Mesendoderm (in vitro differentiated cells): ENCODE measurements at regions not wholly inside any gene's neighbourhood (a gene's known extent, or its start where the extent isn't known, plus 50 kb on each side); places are given as distances from the start of the nearest gene placed in this dataset.

Source experiments
- DNase-seq: peaks from one replicate; pipeline ENCODE4 v3.0.0; 2013
- H2AK5ac ChIP-seq: 2 replicates; pipeline ENCODE4 v1.6.1; 2013; ENCODE audit warnings: low read length, inconsistent platforms
- H2BK120ac ChIP-seq: 2 replicates; pipeline ENCODE4 v1.6.1; 2013; ENCODE audit warnings: low read depth, mild to moderate bottlenecking, low read length, moderate library complexity, mixed read lengths
- H2BK15ac ChIP-seq: replicated peaks from 2 replicates; pipeline ENCODE4 v1.6.1; 2013; ENCODE audit warnings: low read depth, mild to moderate bottlenecking, moderate library complexity
- H2BK5ac ChIP-seq: 2 replicates; pipeline ENCODE4 v1.6.1; 2013; ENCODE audit warnings: low read length, inconsistent platforms
- H3K18ac ChIP-seq: 2 replicates; pipeline ENCODE4 v1.6.1; 2013; ENCODE audit warnings: mild to moderate bottlenecking, low read length, mixed read lengths
- H3K23ac ChIP-seq: one replicate; pipeline ENCODE4 v1.6.1; 2013; ENCODE audit warnings: low read length
- H3K27ac ChIP-seq: 2 replicates; pipeline ENCODE4 v1.5.1; 2013; ENCODE audit warnings: low read depth, mild to moderate bottlenecking, inconsistent platforms, low read length, moderate library complexity
- H3K27me3 ChIP-seq: 2 replicates; pipeline ENCODE4 v1.6.1; 2013; ENCODE audit warnings: low read length, control low read depth, mild to moderate bottlenecking, inconsistent platforms; ENCODE audit not compliant: insufficient read depth, poor library complexity
- H3K36me3 ChIP-seq: 2 replicates; pipeline ENCODE4 v1.6.1; 2013; ENCODE audit warnings: low read length, inconsistent platforms; ENCODE audit not compliant: control insufficient read depth, insufficient read depth
- H3K4ac ChIP-seq: one replicate; pipeline ENCODE4 v1.6.1; 2013; ENCODE audit warnings: low read depth, mild to moderate bottlenecking, low read length, moderate library complexity
- H3K4me1 ChIP-seq: 2 replicates; pipeline ENCODE4 v1.6.1; 2013; ENCODE audit warnings: low read depth, low read length, inconsistent platforms; ENCODE audit not compliant: control insufficient read depth
- H3K4me2 ChIP-seq: 2 replicates; pipeline ENCODE4 v1.6.1; 2013; ENCODE audit warnings: low read length
- H3K4me3 ChIP-seq: 2 replicates; pipeline ENCODE4 v1.5.1; 2013; ENCODE audit warnings: mild to moderate bottlenecking, low read length
- H3K56ac ChIP-seq: one replicate; pipeline ENCODE4 v1.6.1; 2013; ENCODE audit warnings: low read length
- H3K79me1 ChIP-seq: 2 replicates; pipeline ENCODE4 v1.6.1; 2013; ENCODE audit warnings: low read length, inconsistent platforms
- H3K79me2 ChIP-seq: 2 replicates; pipeline ENCODE4 v1.6.1; 2013; ENCODE audit warnings: mild to moderate bottlenecking, low read length; ENCODE audit not compliant: control insufficient read depth, insufficient read depth
- H3K9ac ChIP-seq: 2 replicates; pipeline ENCODE4 v1.6.1; 2013; ENCODE audit warnings: low read length, inconsistent platforms
- H4K5ac ChIP-seq: one replicate; pipeline ENCODE4 v1.6.1; 2013; ENCODE audit warnings: low read length
- H4K8ac ChIP-seq: one replicate; pipeline ENCODE4 v1.6.1; 2013; ENCODE audit warnings: low read depth, mild to moderate bottlenecking, control low read depth, low read length, moderate library complexity
- WGBS: extraction: QIAGEN DNeasy Blood & Tissue Kit; methylation state at CpG from one replicate; pipeline ENCODE4 v1.1.7; 2013; ENCODE audit warnings: low lambda C conversion rate, missing lambda C conversion rate; ENCODE audit not compliant: insufficient coverage; ENCODE audit errors: extremely low coverage; 5-methylcytosine and 5-hydroxymethylcytosine counted together

DNA sequence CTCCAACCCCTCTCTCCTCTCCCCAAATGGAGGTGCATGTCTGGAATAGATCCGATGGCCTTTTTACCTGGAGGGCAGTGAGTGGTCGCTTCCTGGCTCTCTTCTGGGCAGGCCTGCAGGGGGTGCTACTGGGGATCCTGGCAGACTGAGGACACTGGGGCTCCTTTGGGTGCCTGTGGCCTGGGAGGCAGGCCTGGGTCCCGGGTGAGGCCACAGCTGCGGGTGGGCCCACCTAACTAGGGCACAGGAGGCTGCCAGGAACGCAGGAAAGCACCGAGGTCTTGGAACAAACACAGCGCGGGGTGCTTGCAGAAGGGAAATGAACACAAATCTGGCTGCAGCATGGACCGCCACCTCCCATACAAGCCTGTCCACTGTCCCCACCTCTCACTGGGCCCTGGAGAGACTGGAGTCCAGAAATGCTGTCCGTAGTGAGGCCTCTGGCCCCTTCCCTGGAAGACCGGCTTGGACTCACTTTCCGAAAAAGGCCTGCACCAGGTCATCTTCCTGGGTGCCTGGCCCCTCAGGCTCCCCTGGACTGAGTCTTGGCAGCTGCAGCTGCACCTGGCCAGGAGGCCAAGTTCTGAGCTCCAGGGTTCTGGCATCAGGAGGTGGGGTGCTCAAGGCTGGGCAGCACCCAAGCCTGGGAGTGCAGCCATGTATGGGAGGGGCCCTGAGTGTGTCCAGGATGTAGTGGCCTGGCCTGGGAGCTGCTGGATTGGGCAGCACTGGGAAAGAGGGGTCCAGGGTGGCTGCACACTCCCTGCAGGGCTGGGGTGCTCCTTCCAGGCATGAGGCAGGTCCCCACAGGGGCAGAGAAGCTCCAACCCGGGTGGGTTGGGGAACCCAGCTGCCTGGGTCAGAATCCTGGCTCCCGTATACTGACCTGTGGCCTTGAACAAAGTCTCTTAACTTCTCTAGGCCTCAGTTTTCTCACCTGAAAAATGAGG is 195.1 kb downstream of the IRF8 start:
- no peak overlapping the region for H3K4ac ChIP-seq
- H3K18ac ChIP-seq, result no peak overlapping the region
- no peaks in the 10 kb centered on the region for H3K79me1 ChIP-seq
- H3K4me1 ChIP-seq, result no peaks in the 10 kb centered on the region
- no peak overlapping the region for H2BK15ac ChIP-seq
- no peak overlapping the region for H3K56ac ChIP-seq
- H4K5ac ChIP-seq, result no peak overlapping the region
- DNase-seq, result no peak
- no peak overlapping the region for H3K23ac ChIP-seq
- H2BK5ac ChIP-seq, result no peak overlapping the region
- H3K27me3 ChIP-seq, result no peaks in the 10 kb centered on the region
- H3K27ac ChIP-seq, result no peak overlapping the region
- no CpG with 5 or more reads among the region's 14 CpGs for WGBS
- no peaks in the 10 kb centered on the region for H3K79me2 ChIP-seq
- H3K4me3 ChIP-seq, result no peak overlapping the region
- no peak overlapping the region for H3K4me2 ChIP-seq
- H3K36me3 ChIP-seq, result no peaks in the 10 kb centered on the region
- H3K9ac ChIP-seq, result no peak overlapping the region
- H2AK5ac ChIP-seq, result no peak overlapping the region
- H4K8ac ChIP-seq, result no peak overlapping the region
- no peak overlapping the region for H2BK120ac ChIP-seq

DNA sequence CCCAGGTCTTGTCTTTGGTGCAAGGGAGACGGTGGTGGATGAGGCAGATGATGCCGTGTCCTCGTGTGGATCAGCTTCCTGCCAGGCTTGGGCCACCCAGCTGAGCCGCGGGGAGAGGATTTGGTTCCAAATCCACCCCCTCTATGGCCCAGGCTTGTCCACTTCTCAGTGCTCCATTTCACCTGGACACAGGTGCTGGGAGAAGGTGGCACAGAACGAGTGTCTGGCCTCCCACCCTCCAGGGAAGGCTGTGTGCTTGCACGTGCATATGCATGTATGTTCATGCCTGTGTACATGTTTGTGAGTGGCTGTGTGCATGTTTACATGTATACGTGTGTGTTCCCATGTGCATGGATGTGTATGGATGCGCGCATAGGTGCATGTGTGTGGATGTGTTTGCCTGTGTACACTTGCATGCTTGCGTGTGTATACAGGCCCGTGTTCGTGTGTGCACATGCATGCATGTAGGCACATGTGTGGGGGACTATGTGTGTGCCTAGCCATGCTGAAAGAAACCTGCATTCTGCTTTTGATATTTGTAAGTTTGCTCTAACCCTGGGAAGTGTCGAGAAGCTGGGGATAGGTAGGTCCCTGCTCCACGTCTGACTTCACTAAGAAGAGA is 196.3 kb downstream of the IRF8 start:
- H2BK120ac ChIP-seq, result no peak overlapping the region
- no peak for DNase-seq
- no peak overlapping the region for H4K8ac ChIP-seq
- no peaks in the 10 kb centered on the region for H3K4me1 ChIP-seq
- H3K79me1 ChIP-seq, result no peaks in the 10 kb centered on the region
- no peak overlapping the region for H3K27ac ChIP-seq
- no peaks in the 10 kb centered on the region for H3K36me3 ChIP-seq
- no peak overlapping the region for H2BK15ac ChIP-seq
- no peaks in the 10 kb centered on the region for H3K79me2 ChIP-seq
- H3K18ac ChIP-seq, result no peak overlapping the region
- H2BK5ac ChIP-seq, result no peak overlapping the region
- no peak overlapping the region for H3K56ac ChIP-seq
- H2AK5ac ChIP-seq, result no peak overlapping the region
- no CpG with 5 or more reads among the region's 15 CpGs for WGBS
- H3K27me3 ChIP-seq, result no peaks in the 10 kb centered on the region
- no peak overlapping the region for H3K4me2 ChIP-seq
- no peak overlapping the region for H3K4me3 ChIP-seq
- no peak overlapping the region for H3K23ac ChIP-seq
- H4K5ac ChIP-seq, result no peak overlapping the region
- H3K4ac ChIP-seq, result no peak overlapping the region
- no peak overlapping the region for H3K9ac ChIP-seq

DNA sequence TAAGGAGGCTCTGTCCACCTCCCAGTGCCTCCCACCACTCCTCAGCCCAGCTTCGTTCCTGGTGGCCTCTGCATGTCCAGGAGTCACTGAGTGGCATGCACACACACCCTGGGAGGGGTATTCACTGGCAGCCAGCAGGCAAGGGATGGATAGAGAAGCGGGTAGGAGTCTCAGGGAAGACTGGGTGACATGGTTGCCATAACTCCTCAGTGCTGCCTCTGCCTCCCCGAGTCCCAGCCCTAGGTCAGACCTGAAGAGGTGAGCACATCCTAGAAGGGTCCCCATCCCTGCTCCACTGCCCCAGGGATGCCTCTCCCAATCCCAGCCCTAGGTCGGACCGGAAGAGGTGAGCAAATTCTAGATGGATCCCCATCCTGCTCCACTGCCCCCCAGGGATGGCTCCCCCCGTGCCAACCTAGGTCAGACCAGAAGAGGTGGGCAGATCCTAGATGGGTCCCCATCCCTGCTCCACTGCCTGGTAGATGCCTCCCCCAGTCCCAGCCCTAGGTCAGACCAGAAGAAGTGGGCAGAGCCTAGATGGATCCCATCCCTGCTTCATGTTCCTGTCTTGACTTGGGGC is 197.0 kb downstream of the IRF8 start:
- H3K27me3 ChIP-seq, result no peaks in the 10 kb centered on the region
- H2BK5ac ChIP-seq, result no peak overlapping the region
- no peak overlapping the region for H3K4me3 ChIP-seq
- H3K56ac ChIP-seq, result no peak overlapping the region
- no peaks in the 10 kb centered on the region for H3K79me2 ChIP-seq
- H3K4ac ChIP-seq, result no peak overlapping the region
- no peak overlapping the region for H4K5ac ChIP-seq
- H3K18ac ChIP-seq, result no peak overlapping the region
- H3K36me3 ChIP-seq, result no peaks in the 10 kb centered on the region
- no peak for DNase-seq
- no peak overlapping the region for H3K23ac ChIP-seq
- no peaks in the 10 kb centered on the region for H3K79me1 ChIP-seq
- no peak overlapping the region for H3K27ac ChIP-seq
- no peaks in the 10 kb centered on the region for H3K4me1 ChIP-seq
- no peak overlapping the region for H3K9ac ChIP-seq
- no peak overlapping the region for H4K8ac ChIP-seq
- H3K4me2 ChIP-seq, result no peak overlapping the region
- no peak overlapping the region for H2AK5ac ChIP-seq
- H2BK15ac ChIP-seq, result no peak overlapping the region
- WGBS, result no CpG with 5 or more reads among the region's 6 CpGs
- H2BK120ac ChIP-seq, result no peak overlapping the region

DNA sequence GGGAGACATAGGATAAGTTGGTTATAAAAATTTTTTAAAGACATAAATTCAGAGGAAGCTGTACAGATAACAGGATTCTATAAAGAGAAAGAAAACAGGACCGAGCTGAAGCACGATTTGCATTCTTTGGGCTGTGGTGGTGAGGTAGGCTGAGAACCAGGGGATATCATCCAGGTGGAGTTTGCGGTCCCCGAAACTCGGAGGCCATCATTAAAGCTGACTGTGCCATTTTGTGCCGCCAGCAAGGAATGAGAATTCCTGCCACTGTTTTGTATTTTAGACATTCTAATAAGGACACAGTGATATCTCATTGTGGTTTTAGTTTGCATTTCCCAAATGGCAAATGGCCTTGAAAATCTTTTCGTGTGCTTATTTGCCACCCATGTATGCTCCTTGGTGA is 197.9 kb downstream of the IRF8 start:
- H2AK5ac ChIP-seq, result no peak overlapping the region
- no peak overlapping the region for H3K18ac ChIP-seq
- H2BK15ac ChIP-seq, result no peak overlapping the region
- H3K79me2 ChIP-seq, result no peaks in the 10 kb centered on the region
- no CpG with 5 or more reads among the region's 7 CpGs for WGBS
- no peak overlapping the region for H3K4me3 ChIP-seq
- no peaks in the 10 kb centered on the region for H3K4me1 ChIP-seq
- H2BK5ac ChIP-seq, result no peak overlapping the region
- H4K5ac ChIP-seq, result no peak overlapping the region
- no peak overlapping the region for H3K27ac ChIP-seq
- H3K9ac ChIP-seq, result no peak overlapping the region
- no peaks in the 10 kb centered on the region for H3K79me1 ChIP-seq
- H3K4me2 ChIP-seq, result no peak overlapping the region
- H4K8ac ChIP-seq, result no peak overlapping the region
- no peak overlapping the region for H3K56ac ChIP-seq
- no peaks in the 10 kb centered on the region for H3K36me3 ChIP-seq
- no peak overlapping the region for H3K23ac ChIP-seq
- DNase-seq, result no peak
- H2BK120ac ChIP-seq, result no peak overlapping the region
- no peak overlapping the region for H3K4ac ChIP-seq
- no peaks in the 10 kb centered on the region for H3K27me3 ChIP-seq

GRCh38 chr16:86099326-86099725 is 200.4 kb downstream of the IRF8 start:
- Histone ChIP-seq H2BK120ac (no peak overlapping the region), H2AK5ac (no peak overlapping the region), H3K4me2 (no peak overlapping the region), H3K79me2 (no peaks in the 10 kb centered on the region), H3K36me3 (no peaks in the 10 kb centered on the region), H3K4me1 (no peaks in the 10 kb centered on the region), H2BK5ac (no peak overlapping the region), H3K4me3 (no peak overlapping the region), H3K27ac (no peak overlapping the region), H3K18ac (no peak overlapping the region), H3K56ac (no peak overlapping the region), H2BK15ac (no peak overlapping the region), H4K8ac (no peak overlapping the region), H3K79me1 (no peaks in the 10 kb centered on the region), H3K27me3 (no peaks in the 10 kb centered on the region), H3K4ac (no peak overlapping the region), H3K23ac (no peak overlapping the region), H3K9ac (no peak overlapping the region), H4K5ac (no peak overlapping the region)
- WGBS, result no CpG with 5 or more reads among the region's 10 CpGs
- peak; percentile 25 for DNase-seq
